HG03439 (cell line): ENCODE measurements at regions not wholly inside any gene's neighbourhood (a gene's known extent, or its start where the extent isn't known, plus 50 kb on each side); places are given as distances from the start of the nearest gene placed in this dataset.
"Not testable (repeated sequence)": the region's sequence is repeated elsewhere in the genome, so short reads cannot be mapped to it uniquely, and the experiment has no call there.

ENCODE experiments used
- ATAC-seq: cut with Tn5 transposase; IDR thresholded peaks from one replicate; pipeline ENCODE4 v1.9.1; 2021; ENCODE audit warnings: mild to moderate bottlenecking, moderate library complexity; ENCODE audit not compliant: unreplicated experiment

GRCh38 chr6:144935181-144935580 is 650.0 kb downstream of the UTRN start:
- no peak for ATAC-seq

- ATAC-seq, result no peak
Measured at GRCh38 chr6:144935661-144936060, 650.5 kb downstream of the UTRN start.

DNA sequence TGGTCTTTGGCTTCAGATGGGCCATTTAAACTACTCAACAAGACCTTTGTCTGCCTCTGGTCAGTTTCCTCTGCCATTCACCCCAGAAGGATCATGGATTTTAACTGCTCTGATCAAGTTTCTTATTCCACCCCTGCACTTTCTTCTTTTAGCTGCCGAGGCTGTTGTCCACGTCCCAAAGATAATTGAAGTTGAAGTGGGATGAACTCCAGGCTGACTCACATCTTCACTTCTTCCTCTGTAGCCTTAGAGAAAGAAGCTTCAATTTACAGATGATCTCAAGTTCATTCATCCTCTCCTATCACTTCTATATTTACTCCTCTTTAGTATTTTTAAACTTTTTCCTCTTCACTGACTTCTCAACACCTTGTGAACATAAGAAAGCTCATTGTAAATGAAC is 651.6 kb downstream of the UTRN start:
- ATAC-seq, result no peak

GRCh38 chr6:144939921-144940320 is 654.8 kb downstream of the UTRN start:
- no peak for ATAC-seq

DNA sequence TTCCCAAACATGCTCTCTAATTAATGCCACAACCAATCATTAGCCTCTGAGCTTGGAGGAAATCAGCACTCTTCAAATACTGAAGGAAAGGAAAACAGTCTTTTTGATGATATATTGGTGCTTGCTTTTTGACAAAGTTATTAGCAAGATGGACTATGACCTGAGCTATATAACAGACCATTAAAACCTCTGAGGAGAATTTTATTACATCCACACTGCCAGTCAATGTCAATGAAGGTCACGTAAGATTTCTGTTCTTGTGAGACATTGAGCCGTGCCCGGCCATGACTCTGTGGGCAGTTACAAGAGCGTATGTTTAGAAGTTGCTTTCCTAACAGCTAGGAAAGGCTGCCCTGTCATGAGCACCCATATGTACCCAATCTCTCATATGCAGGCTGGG is 659.0 kb downstream of the UTRN start:
- ATAC-seq, result no peak

DNA sequence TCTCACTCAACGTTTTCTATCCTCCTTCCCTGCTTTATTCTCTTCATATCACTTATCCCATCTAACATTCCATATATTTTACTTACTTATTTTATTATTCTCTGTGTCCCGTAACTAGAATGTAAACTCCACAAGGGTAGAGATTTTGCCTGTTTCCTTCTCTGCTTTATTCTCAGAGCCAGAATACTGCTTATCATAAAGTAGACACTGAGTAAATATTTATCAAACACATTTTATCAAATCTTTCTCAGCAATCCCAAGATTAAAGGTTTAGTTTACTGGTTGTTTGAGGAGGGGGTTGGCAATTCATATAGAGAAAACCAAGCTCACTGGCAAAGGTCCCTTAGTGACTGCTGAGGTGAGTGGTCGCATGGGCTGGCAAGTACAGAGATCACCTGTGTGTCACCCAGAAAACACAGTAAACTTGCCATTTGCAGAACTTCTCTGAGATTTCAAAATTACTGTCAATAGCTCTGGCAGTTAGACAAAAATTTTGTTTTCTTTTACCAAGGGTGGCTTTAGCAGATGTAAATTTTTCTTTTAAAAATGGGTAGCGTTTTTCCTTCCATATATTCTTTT is 662.4 kb downstream of the UTRN start:
- no peak for ATAC-seq

DNA sequence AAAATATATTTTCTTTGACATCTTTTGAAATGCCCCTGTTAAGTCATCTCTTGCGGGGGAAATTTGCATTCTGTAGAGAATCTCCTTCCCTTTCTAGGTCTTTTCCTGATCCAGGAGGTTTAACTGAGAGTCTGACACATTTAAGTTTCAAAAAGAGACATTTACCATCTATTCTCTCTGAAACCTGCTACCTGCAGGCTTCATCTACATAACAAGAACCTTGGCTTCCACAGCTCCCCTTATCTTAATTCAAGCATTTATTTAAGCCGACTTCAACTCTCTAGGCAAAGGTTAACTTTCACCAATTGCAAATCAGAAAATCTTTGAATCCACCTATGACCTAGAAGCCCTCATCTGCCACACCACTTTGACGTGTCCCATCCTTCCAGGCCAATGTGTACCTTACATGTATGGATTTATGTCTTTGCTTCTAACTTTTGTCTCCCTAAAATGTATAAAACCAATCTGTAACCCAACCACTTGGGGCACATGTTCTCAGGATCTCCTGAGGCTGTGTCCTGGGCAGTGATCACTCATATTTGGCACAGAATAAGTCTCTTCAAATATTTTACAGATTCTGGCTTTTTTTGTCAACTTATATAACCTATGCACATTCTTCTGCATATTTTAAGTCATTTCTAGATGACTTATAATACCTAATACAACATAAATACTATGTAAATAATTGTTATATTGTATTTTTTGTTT is 666.7 kb downstream of the UTRN start:
- no peak for ATAC-seq

DNA sequence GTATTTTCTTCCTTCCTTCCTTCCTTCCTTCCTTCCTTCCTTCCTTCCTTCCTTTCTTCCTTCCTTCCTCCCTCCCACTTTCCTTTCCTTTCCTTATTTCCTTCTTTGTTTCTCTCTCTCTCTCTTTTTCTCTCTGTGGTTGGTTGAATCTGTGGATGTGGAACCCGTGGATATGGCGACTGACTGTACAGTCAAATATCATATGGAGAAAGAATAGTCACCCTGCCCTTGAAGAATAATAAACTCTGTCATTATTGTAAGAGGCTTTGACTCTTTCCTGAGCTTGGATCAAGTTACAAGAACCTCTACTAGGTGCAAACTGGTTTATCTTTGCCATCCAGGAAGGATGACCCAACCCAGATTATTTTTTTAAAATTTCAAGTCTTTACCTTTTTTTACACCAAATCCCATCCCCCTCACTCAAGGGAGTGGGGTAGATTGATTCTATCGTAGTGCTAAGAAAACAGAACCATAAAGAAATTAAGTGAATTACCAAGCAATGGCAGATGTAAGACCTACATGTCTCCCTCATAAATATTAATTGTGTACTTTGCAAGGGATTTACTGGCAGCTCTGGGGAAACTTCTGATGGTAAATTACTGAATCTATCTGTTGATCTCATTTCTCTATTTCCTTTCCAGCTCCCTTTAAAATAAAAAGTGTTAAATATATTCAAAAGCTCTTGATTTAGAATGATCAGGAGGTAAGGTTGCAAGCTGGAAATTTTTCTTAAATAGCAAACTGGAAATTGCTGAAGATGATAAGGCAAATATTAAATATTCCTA is 667.5 kb downstream of the UTRN start:
- ATAC-seq, result no peak

- ATAC-seq, result no peak
Measured at GRCh38 chr6:144953552-144954240, 668.6 kb downstream of the UTRN start.

DNA sequence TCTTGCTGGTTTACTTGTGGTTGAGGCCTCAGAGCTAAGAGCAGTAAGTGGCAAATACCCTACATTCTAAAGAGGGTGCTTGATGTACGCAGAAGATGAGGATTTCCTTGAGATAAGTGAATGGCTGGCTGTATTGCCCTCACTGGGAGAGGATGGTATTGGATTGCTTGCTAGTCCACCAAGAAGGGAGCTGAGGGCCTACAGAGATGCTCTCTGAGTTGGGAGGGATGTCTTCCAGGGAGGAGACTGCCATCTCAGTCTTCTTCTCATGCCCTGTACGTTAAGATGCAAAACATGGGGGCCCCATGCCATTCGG is 669.1 kb downstream of the UTRN start:
- ATAC-seq, result no peak

DNA sequence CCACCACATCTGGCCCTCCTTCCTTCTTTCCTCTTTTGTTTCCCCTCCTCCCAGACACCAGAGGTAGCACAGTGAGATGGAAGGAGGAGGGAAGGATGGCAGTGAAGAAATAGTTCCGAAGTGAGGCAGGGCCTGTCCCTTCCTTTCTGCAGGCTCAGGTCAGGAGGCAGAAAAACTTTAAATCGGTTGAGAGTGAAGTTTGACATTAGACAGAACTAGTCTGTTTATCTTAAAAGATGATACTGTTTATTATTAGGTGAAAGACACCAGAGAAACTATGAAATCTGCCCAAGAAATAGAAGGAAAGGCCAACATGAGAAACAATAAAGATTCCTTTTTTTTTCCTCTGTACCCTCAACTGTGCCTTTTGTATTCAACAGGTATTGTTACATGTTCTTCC is 670.3 kb downstream of the UTRN start:
- ATAC-seq, result no peak

DNA sequence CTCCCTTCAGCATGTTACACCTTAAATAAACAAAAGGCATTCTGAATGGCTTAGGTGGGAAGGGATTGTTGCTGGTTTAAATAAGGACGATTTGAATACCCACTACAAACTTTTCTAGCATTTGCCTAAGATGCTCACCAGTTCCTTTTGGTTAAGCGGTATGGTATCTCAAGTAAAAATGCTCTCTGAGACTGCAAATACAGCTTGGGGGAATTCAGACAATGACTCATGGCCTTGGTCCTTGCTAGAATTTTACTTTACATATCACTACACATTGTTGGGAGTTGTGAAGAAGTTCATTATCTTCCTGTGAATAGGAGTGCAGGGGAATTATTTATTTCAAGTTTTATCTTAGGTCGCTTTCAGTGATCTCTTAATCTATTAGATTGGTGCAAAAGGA is 670.7 kb downstream of the UTRN start:
- no peak for ATAC-seq

DNA sequence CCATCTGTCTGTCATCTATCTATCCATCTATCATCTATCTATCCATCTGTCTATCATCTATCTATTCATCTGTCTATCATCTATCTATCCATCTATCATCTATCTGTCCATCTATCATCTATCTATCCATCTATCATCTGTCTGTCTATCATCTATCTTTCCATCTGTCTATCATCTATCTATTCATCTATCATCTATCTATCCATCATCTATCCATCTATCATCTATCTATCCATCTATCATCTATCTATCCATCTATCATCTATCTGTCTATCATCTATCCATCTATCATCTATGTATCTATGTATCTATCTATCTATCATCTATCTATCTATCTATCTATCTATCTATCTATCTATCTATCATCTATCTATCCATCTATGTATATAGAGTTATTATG is 671.6 kb downstream of the UTRN start:
- ATAC-seq, result not testable (repeated sequence)

- ATAC-seq, result no peak
Measured at GRCh38 chr6:144957236-144957937, 672.3 kb downstream of the UTRN start.

DNA sequence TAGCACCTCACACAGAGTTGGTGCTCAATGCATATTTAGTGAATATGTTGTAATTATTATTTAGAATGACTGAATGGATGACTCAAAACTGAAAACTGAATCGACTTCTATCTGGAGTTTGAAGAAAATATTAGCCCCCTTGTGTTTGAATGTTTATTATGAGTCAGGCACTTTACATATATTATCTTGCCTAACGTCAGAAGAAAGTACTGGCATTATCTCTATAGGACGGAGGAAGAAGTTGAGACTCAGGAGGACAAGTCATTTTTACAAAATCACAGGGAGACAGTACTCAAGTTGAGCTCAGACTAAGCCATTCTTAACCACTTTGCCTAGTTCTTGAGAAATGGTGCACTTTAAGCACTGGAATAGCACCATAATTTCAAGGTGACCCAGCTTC is 684.0 kb downstream of the UTRN start:
- no peak for ATAC-seq

- no peak for ATAC-seq
Measured at GRCh38 chr6:144969602-144970272, 684.6 kb downstream of the UTRN start.

- ATAC-seq, result not testable (repeated sequence)
Measured at GRCh38 chr6:144977250-144977864, 692.2 kb downstream of the UTRN start.

DNA sequence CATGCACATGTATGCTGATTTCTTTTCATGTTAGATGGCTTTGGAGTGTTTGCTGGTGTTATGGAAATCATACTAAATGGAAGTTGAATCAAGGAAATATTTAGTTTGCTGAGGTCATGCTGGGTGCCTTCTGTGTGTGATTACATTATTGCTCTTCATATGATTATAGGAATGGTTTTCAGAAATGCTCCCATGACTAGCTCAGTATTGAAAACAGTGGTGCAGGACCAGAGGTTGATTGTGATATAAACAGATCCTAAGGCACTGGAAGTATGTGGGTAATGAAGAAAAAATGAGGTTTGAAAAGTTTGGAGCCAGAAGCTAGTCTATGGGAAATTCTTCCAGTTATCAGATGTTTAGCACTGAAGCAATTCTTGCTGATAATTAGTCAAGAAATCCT is 693.1 kb downstream of the UTRN start:
- ATAC-seq, result no peak

DNA sequence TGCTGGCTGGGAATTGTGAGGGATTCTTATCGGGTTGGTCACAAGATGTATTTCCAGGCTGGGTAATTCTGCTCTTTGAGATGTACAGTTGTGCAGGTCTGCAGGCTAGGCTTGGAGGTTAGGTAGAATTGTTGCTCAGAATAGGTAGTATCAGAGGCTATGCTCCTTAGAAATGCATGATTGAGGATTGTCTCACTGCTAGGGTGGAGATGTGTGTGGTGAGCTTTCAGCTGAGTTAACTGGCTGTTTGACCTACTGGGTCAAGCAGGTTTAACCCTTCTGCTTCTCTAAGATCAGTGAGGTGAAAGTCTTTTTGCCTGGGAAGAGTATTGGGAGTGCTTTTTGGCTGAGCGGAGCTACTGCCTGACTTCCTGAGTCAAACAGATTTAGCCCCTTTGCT is 701.1 kb downstream of the UTRN start:
- no peak for ATAC-seq
